Loucy (cell line): ENCODE measurements at regions not wholly inside any gene's neighbourhood (a gene's known extent, or its start where the extent isn't known, plus 50 kb on each side); places are given as distances from the start of the nearest gene placed in this dataset.

Experiments
- H2AFZ ChIP-seq: fragments of 200-600 bp; sonication (generic); 2 replicates; pipeline ENCODE4 v1.6.0; 2016; ENCODE audit warnings: antibody characterized with exemption, mild to moderate bottlenecking, low read length, moderate library complexity
- H3F3A ChIP-seq: fragments of 200-600 bp; 2 replicates; pipeline ENCODE4 v1.6.0; 2016; ENCODE audit warnings: antibody characterized with exemption, low read depth, mild to moderate bottlenecking
- H3K27me3 ChIP-seq: fragments of 200-600 bp; sonication (generic); 2 replicates; pipeline ENCODE4 v1.6.1; 2014; ENCODE audit warnings: low read length, mild to moderate bottlenecking; ENCODE audit not compliant: insufficient read depth, poor library complexity, severe bottlenecking
- H3K36me3 ChIP-seq: fragments of 200-600 bp; sonication (generic); 2 replicates; pipeline ENCODE4 v1.6.1; 2016; ENCODE audit warnings: low read length; ENCODE audit not compliant: insufficient read depth
- H3K4me1 ChIP-seq: fragments of 200-600 bp; sonication (generic); 2 replicates; pipeline ENCODE4 v1.5.1; 2014; ENCODE audit warnings: low read length, mild to moderate bottlenecking; ENCODE audit not compliant: insufficient read depth, poor library complexity, severe bottlenecking
- H3K4me2 ChIP-seq: fragments of 200-600 bp; sonication (generic); 2 replicates; pipeline ENCODE4 v1.6.0; 2014; ENCODE audit warnings: antibody characterized with exemption, low read length, low read depth, mild to moderate bottlenecking; ENCODE audit not compliant: poor library complexity, severe bottlenecking
- H3K4me3 ChIP-seq: fragments of 200-600 bp; sonication (generic); 2 replicates; pipeline ENCODE4 v1.5.1; 2014; ENCODE audit warnings: low read length, mild to moderate bottlenecking, mixed read lengths; ENCODE audit not compliant: poor library complexity, severe bottlenecking
- H3K79me2 ChIP-seq: fragments of 200-600 bp; sonication (generic); 2 replicates; pipeline ENCODE4 v1.6.1; 2014; ENCODE audit warnings: low read length; ENCODE audit not compliant: insufficient read depth
- H3K9ac ChIP-seq: fragments of 200-600 bp; sonication (generic); 2 replicates; pipeline ENCODE4 v1.6.0; 2014; ENCODE audit warnings: mild to moderate bottlenecking, low read depth, low read length, moderate library complexity; ENCODE audit not compliant: poor library complexity, severe bottlenecking
- H3K9me2 ChIP-seq: fragments of 200-600 bp; sonication (generic); replicated peaks from 2 replicates; pipeline ENCODE4 v1.6.1; 2016; ENCODE audit warnings: low read depth, low read length, mixed read lengths
- H3K9me3 ChIP-seq: fragments of 200-600 bp; sonication (generic); 2 replicates; pipeline ENCODE4 v1.6.1; 2014; ENCODE audit warnings: mild to moderate bottlenecking, antibody characterized with exemption, low read length, low read depth; ENCODE audit not compliant: insufficient read depth
- H4K20me1 ChIP-seq: fragments of 200-600 bp; sonication (generic); 2 replicates; pipeline ENCODE4 v1.6.0; 2014; ENCODE audit warnings: antibody characterized with exemption, low read length, mild to moderate bottlenecking; ENCODE audit not compliant: insufficient read depth, poor library complexity, severe bottlenecking
- CTCF ChIP-seq: fragments of 200-600 bp; sonication (generic); conservative IDR thresholded peaks from 2 replicates; pipeline ENCODE4 v1.5.1; 2014; ENCODE audit warnings: mild to moderate bottlenecking, antibody characterized with exemption, low read length
- EZH2phosphoT487 ChIP-seq: fragments of 200-600 bp; IDR thresholded peaks from 2 replicates; pipeline ENCODE4 v1.6.1; 2018; ENCODE audit warnings: antibody characterized with exemption, mild to moderate bottlenecking, moderate library complexity, borderline replicate concordance

- no peaks in the 10 kb centered on the region for H3K4me1 ChIP-seq
- no peaks in the 10 kb centered on the region for H4K20me1 ChIP-seq
- H3K4me3 ChIP-seq = no peak overlapping the region
- no peak overlapping the region for H2AFZ ChIP-seq
- H3K9me2 ChIP-seq = no peaks in the 10 kb centered on the region
- H3K36me3 ChIP-seq = no peaks in the 10 kb centered on the region
- TF ChIP-seq EZH2phosphoT487 (no peak), CTCF (no peak)
- no peak overlapping the region for H3K9ac ChIP-seq
- H3K27me3 ChIP-seq = no peaks in the 10 kb centered on the region
- no peaks in the 10 kb centered on the region for H3K79me2 ChIP-seq
- no peaks in the 10 kb centered on the region for H3F3A ChIP-seq
- H3K4me2 ChIP-seq = no peak overlapping the region
- no peaks in the 10 kb centered on the region for H3K9me3 ChIP-seq
Measured at GRCh38 chr7:25798344-25798743, 353.7 kb upstream of the NFE2L3 start.

DNA sequence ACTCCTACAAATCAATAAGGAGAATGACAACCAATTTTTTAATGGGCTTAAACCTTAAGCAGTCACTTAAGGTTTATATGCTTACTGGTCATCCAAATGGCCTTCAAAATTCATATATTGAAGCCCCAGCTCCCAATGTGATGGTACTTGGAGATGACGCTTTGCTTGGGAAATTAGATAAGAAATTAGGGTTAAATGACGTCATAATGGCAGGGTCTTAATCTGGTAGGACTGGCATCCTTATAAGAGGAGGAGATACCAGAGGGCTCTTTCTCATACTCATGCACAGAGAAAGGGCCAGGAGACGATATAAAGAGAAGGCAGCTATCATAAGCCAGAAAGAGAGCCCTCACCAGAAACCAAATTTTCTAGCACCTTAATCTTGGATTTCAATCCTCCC lies 350.8 kb upstream of the NFE2L3 start:
- TF ChIP-seq EZH2phosphoT487 (no peak), CTCF (no peak)
- Histone ChIP-seq H3K9ac (no peak overlapping the region), H3K4me1 (no peaks in the 10 kb centered on the region), H3K4me2 (no peak overlapping the region), H3K9me2 (no peaks in the 10 kb centered on the region), H3F3A (no peaks in the 10 kb centered on the region), H2AFZ (no peak overlapping the region), H3K9me3 (no peaks in the 10 kb centered on the region), H3K79me2 (no peaks in the 10 kb centered on the region), H3K27me3 (no peaks in the 10 kb centered on the region), H3K36me3 (no peaks in the 10 kb centered on the region), H4K20me1 (no peaks in the 10 kb centered on the region), H3K4me3 (no peak overlapping the region)

GRCh38 chr7:25802057-25802456 lies 349.9 kb upstream of the NFE2L3 start:
- Histone ChIP-seq H3K9me2 (no peaks in the 10 kb centered on the region), H3K9ac (no peak overlapping the region), H3K79me2 (no peaks in the 10 kb centered on the region), H3K36me3 (no peaks in the 10 kb centered on the region), H2AFZ (no peak overlapping the region), H3K4me3 (no peak overlapping the region), H3K9me3 (no peaks in the 10 kb centered on the region), H3K4me2 (no peak overlapping the region), H4K20me1 (no peaks in the 10 kb centered on the region), H3K27me3 (no peaks in the 10 kb centered on the region), H3K4me1 (no peaks in the 10 kb centered on the region), H3F3A (no peaks in the 10 kb centered on the region)
- TF ChIP-seq CTCF (no peak), EZH2phosphoT487 (no peak)
